PC-9 (cell line): ENCODE measurements at regions not wholly inside any gene's neighbourhood (a gene's known extent, or its start where the extent isn't known, plus 50 kb on each side); places are given as distances from the start of the nearest gene placed in this dataset.
"Not testable (repeated sequence)": the region's sequence is repeated elsewhere in the genome, so short reads cannot be mapped to it uniquely, and the experiment has no call there.

Experiments used
- BruUV-seq: library from RNA; stranded (reverse); fragments of 400-500 nt; replicated peaks from 2 replicates; lab custom pipeline; 2021; lab: Mats Ljungman, UMichigan
- CTCF ChIA-PET: fragments of 300-600 bp; sonication (Branson Sonifier 250); formaldehyde crosslinking; loops from one replicate; lab custom pipeline; 2022; ENCODE audit warnings: antibody characterized with exemption; lab: Charles Lee
- POLR2A ChIA-PET: fragments of 300-600 bp; sonication (Branson Sonifier 250); formaldehyde crosslinking; loops from one replicate; lab custom pipeline; 2022; ENCODE audit warnings: antibody characterized with exemption; ENCODE audit not compliant: unreplicated experiment; lab: Charles Lee
- DNase-seq, 2 experiments: peaks; one replicate each; pipeline versions ENCODE4 v3.0.0 to v3.0.0-alpha.2; 2015 to 2022; ENCODE audit warnings: mixed read lengths in 1 of 2
- H2AFZ ChIP-seq: fragments of 200-600 bp; sonication (generic); 2 replicates; pipeline ENCODE4 v1.8.1; 2017; ENCODE audit warnings: antibody characterized with exemption
- H3F3A ChIP-seq: fragments of 200-600 bp; sonication (generic); 2 replicates; pipeline ENCODE4 v1.8.1; 2017; ENCODE audit warnings: antibody characterized with exemption, mild to moderate bottlenecking, low read depth; ENCODE audit not compliant: insufficient read depth
- H3K27ac ChIP-seq: fragments of 200-600 bp; sonication (generic); 2 replicates; pipeline ENCODE4 v1.6.1; 2016; ENCODE audit warnings: mixed run types
- H3K27me3 ChIP-seq: fragments of 200-600 bp; sonication (generic); 2 replicates; pipeline ENCODE4 v1.6.1; 2016; ENCODE audit warnings: low read depth, mixed run types; ENCODE audit not compliant: insufficient read depth
- H3K36me3 ChIP-seq: fragments of 200-600 bp; sonication (generic); 2 replicates; pipeline ENCODE4 v1.6.1; 2016; ENCODE audit warnings: low read depth, mixed run types
- H3K4me1 ChIP-seq: fragments of 200-600 bp; sonication (generic); replicated peaks from 2 replicates; pipeline ENCODE4 v1.6.1; 2016; ENCODE audit warnings: mixed run types; ENCODE audit not compliant: insufficient read depth
- H3K4me2 ChIP-seq: fragments of 200-600 bp; sonication (generic); 2 replicates; pipeline ENCODE4 v1.6.1; 2017; ENCODE audit warnings: mixed run types
- H3K4me3 ChIP-seq: fragments of 200-600 bp; sonication (generic); 2 replicates; pipeline ENCODE4 v1.6.1; 2016; ENCODE audit warnings: mixed run types
- H3K79me2 ChIP-seq: fragments of 200-600 bp; sonication (generic); 2 replicates; pipeline ENCODE4 v1.6.1; 2017; ENCODE audit warnings: low read depth, mixed run types
- H3K9me2 ChIP-seq: fragments of 200-600 bp; sonication (generic); 2 replicates; pipeline ENCODE4 v1.8.1; 2017; ENCODE audit warnings: mild to moderate bottlenecking; ENCODE audit not compliant: insufficient read depth
- H3K9me3 ChIP-seq: fragments of 200-600 bp; sonication (generic); 2 replicates; pipeline ENCODE4 v1.8.1; 2016; ENCODE audit warnings: low read depth; ENCODE audit not compliant: insufficient read depth
- H4K20me1 ChIP-seq: fragments of 200-600 bp; sonication (generic); 2 replicates; pipeline ENCODE4 v1.8.1; 2017; ENCODE audit not compliant: insufficient read depth
- CTCF ChIP-seq: fragments of 200-600 bp; sonication (generic); conservative IDR thresholded peaks from 2 replicates; pipeline ENCODE4 v1.6.1; 2017; ENCODE audit warnings: mixed run types, antibody characterized with exemption, mild to moderate bottlenecking, moderate library complexity
- EZH2 ChIP-seq: fragments of 200-600 bp; sonication (generic); IDR thresholded peaks from 2 replicates; pipeline ENCODE4 v1.8.0; 2017; ENCODE audit warnings: antibody characterized with exemption, low read depth
- intact Hi-C: fragments of 100-400 bp; cut with micrococcal nuclease; formaldehyde crosslinking; loops from one replicate; pipeline ENCODE4 v1.10.0; 2022; ENCODE audit not compliant: unreplicated experiment

GRCh38 chr5:174895360-174895759 lies 171.0 kb downstream of the MSX2 start:
- TF ChIP-seq EZH2: no peak
- no peak for TF ChIP-seq CTCF
- Histone ChIP-seq H2AFZ (no peak overlapping the region), H3K27me3 (peaks cover 17% of the 10 kb centered on the region; the same call in 1 of the 2 replicates), H3K4me1 (no peaks in the 10 kb centered on the region), H4K20me1 (no peaks in the 10 kb centered on the region), H3K4me3 (no peak overlapping the region), H3K9me3 (no peaks in the 10 kb centered on the region), H3F3A (no peaks in the 10 kb centered on the region), H3K4me2 (no peak overlapping the region), H3K27ac (no peak overlapping the region), H3K9me2 (no peaks in the 10 kb centered on the region), H3K79me2 (no peaks in the 10 kb centered on the region), H3K36me3 (no peaks in the 10 kb centered on the region)
- POLR2A ChIA-PET: no interaction called here
- intact Hi-C loops: no loop called here
- no TSS peak for BruUV-seq
- DNase-seq: no peak
- CTCF ChIA-PET: no interaction called here

- Histone ChIP-seq H3K4me2 (no peak overlapping the region), H3K4me1 (no peaks in the 10 kb centered on the region), H3K27ac (no peak overlapping the region), H3K36me3 (no peaks in the 10 kb centered on the region), H3K79me2 (no peaks in the 10 kb centered on the region), H3K27me3 (peaks cover 17% of the 10 kb centered on the region; the same call in 1 of the 2 replicates), H2AFZ (no peak overlapping the region), H4K20me1 (no peaks in the 10 kb centered on the region), H3K4me3 (no peak overlapping the region), H3K9me2 (no peaks in the 10 kb centered on the region), H3K9me3 (no peaks in the 10 kb centered on the region), H3F3A (no peaks in the 10 kb centered on the region)
- DNase-seq: no peak
- TF ChIP-seq CTCF (no peak), EZH2 (no peak)
- BruUV-seq: no TSS peak
- ChIA-PET CTCF (no interaction called here), POLR2A (no interaction called here)
- intact Hi-C loops: no loop called here
Observed at GRCh38 chr5:174892742-174893141, 168.4 kb downstream of the MSX2 start.

- DNase-seq, H2AFZ ChIP-seq, H3F3A ChIP-seq, H3K9me2 ChIP-seq, H3K36me3 ChIP-seq, CTCF ChIA-PET, H3K4me3 ChIP-seq, H3K4me1 ChIP-seq, H3K27ac ChIP-seq, H3K4me2 ChIP-seq, BruUV-seq, H3K79me2 ChIP-seq, H4K20me1 ChIP-seq, H3K9me3 ChIP-seq, intact Hi-C loops: not testable (repeated sequence)
- peaks cover 48% of the 10 kb centered on the region for H3K27me3 ChIP-seq
- POLR2A ChIA-PET: interaction anchor here (0.5 kb wide), 1 partner anchor 31 kb away, joined by 4 read pairs; no protein-coding TSS in a partner anchor
Observed at GRCh38 chr5:174880412-174881200, 156.2 kb downstream of the MSX2 start.
